ENCODE measurements at regions not wholly inside any gene's neighbourhood (a gene's known extent, or its start where the extent isn't known, plus 50 kb on each side); places are given as distances from the start of the nearest gene placed in this dataset.

- TF ChIP-seq CTCF (IDR thresholded peaks at IDR 0.05) (no peak), POLR2A (IDR thresholded peaks at IDR 0.05) (no peak)
Observed at GRCh38 chr5:4584982-4585381, 555.1 kb upstream of the ADAMTS16 start.
